GM18519 (cell line): ENCODE measurements at regions not wholly inside any gene's neighbourhood (a gene's known extent, or its start where the extent isn't known, plus 50 kb on each side); places are given as distances from the start of the nearest gene placed in this dataset.
A peak's percentile ranks its signal among the peaks of the same experiment; 100 is the strongest.

Source experiments
- ATAC-seq: cut with Tn5 transposase; IDR thresholded peaks from one replicate; pipeline ENCODE4 v1.9.1; 2021; ENCODE audit warnings: mild to moderate bottlenecking, moderate library complexity; ENCODE audit not compliant: unreplicated experiment, low FRiP score

DNA sequence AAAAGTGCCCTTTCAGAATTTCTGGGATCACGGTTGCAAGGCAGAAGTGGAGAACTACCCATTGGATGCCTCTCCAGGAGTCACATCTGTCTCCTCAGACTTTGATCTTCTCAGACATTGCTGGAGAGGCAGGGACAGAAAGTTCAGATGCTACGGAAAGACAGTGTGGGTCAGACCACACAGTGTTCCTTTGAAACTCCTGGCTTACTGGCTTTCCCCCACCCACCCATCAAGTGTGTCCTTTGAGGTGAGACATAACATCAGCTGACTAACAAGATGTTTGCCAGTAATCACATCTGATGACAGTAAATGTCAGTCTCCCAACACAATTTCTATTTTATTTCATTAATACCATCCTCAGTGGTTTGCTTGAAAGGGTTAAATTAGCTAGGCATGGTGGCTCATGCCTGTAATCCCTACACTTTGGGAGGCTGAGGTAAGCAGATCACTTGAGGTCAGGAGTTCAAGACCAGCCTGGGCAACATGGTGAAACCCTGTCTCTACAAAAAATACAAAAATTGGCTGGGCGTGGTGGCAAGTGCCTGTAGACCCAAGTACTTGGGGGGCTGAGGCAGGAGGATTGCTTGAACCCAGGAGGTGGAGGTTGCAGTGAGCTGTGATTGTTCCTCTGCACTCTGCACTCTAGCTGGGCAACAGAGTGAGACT, 67.2 kb upstream of the SNX9 start:
- ATAC-seq: no peak

DNA sequence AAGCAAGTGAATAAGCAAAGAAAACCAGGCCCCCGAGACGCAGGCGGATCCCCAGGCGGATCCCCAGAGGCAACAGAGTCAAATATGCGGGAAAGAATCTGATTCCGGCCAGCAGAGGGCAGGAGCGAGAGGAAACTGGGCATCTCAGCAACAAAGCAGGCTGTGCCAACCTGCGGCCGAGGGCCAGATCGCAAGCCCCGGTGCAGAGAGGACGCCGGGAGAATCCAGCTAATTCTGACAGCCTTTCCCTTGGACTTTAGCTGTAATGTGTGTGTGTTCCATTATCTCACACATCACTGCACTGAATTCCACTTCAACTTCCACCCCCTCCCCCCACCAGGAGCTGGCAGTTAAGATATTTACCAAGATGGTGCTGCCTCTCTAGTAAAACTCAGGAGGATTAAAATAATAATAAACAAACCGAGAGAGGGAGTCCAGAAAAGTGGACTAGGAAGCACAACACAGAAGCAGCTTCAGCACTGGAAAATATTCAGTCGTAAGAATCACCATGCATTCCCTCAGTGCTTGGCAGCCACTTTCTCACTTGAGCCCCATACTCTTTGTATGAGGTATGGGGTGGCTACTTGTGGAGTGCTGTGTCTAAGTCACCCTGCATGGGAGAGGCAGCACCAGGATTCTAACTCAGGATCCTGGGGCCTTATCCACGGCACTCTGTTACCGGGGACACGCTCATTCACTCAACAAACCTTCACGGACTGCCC, 66.2 kb upstream of the SNX9 start:
- no peak for ATAC-seq

DNA sequence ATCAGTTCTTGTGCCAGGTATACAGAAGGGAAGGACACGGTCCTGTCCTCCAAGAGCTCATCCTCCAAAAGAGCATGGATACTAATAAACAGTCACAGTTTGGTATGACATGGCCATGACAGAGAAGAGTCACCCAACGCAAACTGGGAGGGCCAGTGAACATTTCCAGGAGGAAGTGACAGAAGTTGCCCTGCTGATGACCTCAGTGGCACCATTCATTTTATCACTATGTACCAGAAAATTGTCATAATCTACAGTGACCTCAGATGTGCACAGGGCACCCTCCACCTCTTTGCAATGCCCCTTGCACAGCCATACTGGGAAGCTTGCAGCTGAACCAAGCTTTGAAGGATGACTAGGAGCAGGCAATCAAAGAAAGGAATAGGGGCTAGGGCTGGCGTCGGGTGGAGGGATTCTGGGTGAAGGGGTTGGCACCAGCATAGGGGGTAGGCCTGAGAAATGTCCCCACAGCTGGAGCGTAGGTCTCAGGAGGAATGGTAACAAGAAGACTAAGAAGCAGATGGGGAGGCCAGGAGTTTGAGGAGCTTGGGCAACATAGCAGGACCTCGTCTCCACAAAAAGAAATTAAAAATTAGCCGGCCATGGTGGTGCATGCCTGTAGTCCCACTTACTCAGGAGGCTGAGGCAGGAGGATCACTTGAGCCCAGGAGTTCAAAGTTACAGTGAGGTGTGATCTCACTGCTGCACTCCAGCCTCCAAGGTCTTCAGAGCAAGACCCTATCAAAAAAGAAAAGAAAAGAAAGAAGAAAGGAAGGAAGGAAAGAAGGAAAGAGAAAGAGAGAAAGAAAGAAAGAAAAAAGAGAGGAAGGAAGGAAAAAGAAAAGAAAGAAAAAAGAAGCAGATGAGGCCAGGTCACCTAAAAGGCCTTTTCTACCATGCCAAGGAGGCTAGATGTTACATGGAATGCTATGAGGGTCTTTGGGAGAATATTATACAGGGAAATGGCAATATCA, 65.3 kb upstream of the SNX9 start:
- ATAC-seq: no peak

DNA sequence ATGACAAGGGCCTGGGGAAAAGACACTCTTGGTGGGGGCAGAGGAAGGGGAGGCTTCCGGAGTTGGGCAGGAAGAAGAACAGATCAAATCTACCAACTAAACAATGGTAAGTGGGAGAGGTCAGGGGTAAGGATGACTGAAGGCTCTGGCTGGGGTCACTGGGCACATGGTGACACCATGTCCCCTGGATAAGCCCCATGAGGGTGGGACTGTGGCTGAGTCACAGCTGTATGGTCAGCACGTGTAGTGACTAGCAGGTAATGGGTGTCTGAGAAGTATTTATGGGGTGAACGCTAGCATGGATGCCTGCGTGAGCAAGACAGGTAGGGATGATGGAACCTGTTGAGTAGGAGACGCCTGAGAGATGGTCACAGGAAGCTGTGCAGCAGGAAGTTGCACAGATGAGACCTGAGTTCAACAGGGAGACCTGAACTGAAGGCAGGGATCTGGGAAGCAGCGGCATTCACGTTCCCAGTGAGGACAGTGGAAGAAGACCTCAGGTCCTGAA, 64.5 kb upstream of the SNX9 start:
- ATAC-seq: no peak

GRCh38 chr6:157759028-157759427, 64.0 kb upstream of the SNX9 start:
- no peak for ATAC-seq

- ATAC-seq: no peak
Measured at GRCh38 chr6:157760137-157760536, 62.9 kb upstream of the SNX9 start.

DNA sequence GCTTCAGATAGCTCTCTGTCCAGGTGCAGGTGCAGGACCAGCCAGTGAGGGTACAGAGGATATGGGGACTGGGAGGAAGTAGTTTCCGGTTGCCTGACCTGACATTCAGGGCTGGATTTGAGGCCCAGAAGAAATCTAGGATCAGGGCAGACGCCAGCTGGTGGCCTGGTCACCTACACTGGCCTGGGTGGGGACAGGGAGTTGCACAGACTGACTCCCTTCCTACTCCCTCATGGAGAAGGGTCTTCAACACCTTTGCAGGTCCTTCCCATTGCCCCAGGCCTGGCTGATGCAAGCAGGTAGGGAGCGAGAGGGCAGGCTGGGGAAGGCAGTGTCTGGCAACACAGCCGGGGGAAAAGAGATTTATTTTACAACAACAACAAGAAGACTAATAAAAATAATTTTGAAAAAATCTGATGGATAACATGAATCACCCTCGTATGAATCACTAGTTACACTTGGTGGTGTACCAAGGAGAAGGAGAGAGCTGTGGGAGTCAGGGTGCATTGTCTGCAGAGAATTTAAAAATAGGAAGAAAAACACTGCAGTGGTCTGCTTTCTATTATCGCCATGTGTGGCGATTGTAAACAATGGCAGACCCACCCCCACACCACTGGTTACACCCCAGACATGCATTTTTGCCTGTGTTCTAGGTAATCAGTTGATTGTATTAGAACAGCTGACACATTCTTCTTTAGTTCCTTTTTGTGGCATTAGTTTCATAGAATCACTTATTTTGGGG, 62.3 kb upstream of the SNX9 start:
- ATAC-seq: no peak

GRCh38 chr6:157761331-157761921, 61.6 kb upstream of the SNX9 start:
- ATAC-seq: peak; percentile 31

DNA sequence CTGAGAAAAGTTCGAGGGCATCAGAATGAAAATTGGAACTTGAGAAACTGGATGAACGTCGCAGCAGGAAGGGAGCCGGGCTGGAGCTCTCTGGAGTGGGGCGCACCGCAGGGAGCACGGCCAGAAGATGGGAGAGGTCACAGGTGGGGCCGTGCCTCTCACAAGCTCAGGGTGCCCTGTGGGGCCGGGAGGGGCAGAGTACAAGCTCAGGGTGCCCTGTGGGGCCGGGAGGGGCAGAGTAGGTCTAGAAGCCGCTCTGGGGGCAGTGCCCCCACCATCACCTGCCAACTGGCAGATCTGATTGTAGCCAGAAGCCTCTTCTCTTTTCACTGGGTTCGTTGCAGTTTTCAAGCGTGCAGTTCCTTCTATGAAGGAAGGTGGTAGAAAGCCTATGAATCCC, 61.1 kb upstream of the SNX9 start:
- no peak for ATAC-seq

- ATAC-seq: no peak
Measured at GRCh38 chr6:157762636-157763035, 60.4 kb upstream of the SNX9 start.

DNA sequence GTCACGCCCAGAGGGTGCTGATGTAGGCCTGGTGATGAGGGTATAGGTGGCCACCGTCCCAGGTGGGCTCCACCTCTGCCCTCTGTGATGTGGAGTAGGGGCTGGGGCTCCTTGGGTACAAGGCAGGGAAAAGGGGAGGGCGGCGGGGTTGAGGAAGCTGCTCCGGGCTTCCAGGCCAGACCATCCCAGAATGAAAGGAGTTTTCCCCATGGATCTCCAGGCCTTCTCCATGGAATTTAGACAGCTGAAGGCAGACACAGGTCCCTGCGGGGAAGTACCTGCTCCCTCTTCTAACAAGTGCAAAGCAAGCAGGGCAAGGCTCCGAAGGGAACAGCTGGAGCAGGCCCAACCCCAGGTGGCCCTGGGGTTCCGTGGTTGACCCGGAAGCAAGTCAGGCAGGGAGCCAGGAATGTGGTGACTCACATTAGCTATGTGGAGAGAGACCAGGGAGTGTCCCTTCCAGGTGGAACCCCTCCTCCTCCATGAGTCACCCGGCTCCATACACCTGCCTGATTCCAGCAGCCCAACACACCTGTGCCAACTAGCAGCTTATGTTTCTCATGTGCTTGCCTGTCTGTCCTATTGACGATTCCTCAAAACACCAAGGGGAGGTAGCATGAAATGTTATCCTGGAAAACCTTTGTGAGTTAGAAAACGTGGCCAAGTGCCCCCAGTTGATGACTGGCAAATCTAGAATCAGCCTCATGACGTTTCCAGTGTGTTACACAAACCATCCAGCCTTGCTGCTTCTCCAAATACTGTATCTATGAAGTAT, 59.7 kb upstream of the SNX9 start:
- no peak for ATAC-seq

- peak; percentile 13 for ATAC-seq
Measured at GRCh38 chr6:157763904-157764177, 59.2 kb upstream of the SNX9 start.

- peak; percentile 43 for ATAC-seq
Measured at GRCh38 chr6:157764178-157765068, 58.6 kb upstream of the SNX9 start.

- no peak for ATAC-seq
Measured at GRCh38 chr6:157766901-157767774, 55.9 kb upstream of the SNX9 start.

DNA sequence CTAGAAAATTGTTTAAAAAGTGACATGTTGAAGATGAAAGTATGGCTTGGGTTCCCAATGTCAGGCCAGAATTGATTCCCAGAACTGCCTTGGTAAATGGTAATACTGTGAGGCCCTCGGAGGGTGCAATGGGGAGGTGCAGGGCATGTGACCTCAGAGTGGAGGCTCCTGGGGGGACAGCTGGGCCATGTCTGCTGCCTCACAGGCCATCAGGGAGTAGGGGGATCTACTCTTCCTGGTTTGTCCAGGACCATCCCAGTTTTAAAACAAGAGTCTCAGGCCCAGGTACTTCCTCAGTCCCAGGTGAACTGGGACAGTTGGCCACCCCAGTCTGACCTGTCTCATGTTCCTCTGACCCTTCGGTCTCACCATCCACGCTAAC, 55.3 kb upstream of the SNX9 start:
- no peak for ATAC-seq

GRCh38 chr6:157768304-157768703, 54.7 kb upstream of the SNX9 start:
- no peak for ATAC-seq

DNA sequence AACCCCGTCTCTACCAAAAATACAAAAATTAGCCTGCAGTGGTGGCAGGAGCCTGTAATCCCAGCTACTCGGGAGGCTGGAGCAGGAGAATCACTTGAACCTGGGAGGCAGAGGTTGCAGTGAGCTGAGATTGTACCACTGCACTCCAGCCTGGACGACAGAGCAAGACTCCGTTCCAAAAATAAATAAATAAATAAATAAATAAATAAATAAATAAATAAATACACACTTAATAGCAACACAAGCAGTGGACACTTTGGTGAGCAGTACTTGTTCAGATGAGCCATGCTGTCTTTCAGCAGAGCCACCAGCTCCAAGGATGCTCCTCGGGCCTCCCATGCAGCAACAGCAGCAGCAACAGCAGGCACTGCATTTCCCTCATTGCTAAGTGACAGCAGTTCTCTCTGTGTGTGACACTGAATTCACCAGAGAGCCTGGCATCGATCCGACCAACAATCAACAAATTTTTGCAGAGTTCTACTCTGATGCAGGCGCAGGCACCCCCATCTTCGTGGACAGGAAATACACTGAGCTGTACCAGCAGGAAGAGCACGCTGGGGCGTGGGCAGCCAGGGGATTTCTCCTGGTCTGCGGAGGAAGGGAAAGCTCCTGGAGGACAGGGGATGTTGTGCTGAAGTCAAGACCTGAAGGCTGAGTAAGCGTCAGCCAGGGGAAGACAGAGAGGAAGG, 54.0 kb upstream of the SNX9 start:
- no peak for ATAC-seq
